Muscle of leg (tissue), 3 donors: ENCODE measurements at regions not wholly inside any gene's neighbourhood (a gene's known extent, or its start where the extent isn't known, plus 50 kb on each side); places are given as distances from the start of the nearest gene placed in this dataset.
A peak's percentile ranks its signal among the peaks of the same experiment; 100 is the strongest.

ENCODE experiments used
- DNase-seq: peaks from one replicate; pipeline ENCODE4 v3.0.0; 2013
- H3K27ac ChIP-seq: one replicate; pipeline ENCODE4 v1.5.1; 2013; ENCODE audit warnings: mild to moderate bottlenecking, low read length, control low read depth
- H3K27me3 ChIP-seq: one replicate; pipeline ENCODE4 v1.6.1; 2013; ENCODE audit warnings: low read length; ENCODE audit not compliant: control insufficient read depth, insufficient read depth
- H3K36me3 ChIP-seq: one replicate; pipeline ENCODE4 v1.6.1; 2013; ENCODE audit warnings: low read length; ENCODE audit not compliant: control insufficient read depth, insufficient read depth
- H3K4me1 ChIP-seq: one replicate; pipeline ENCODE4 v1.6.1; 2013; ENCODE audit warnings: low read length; ENCODE audit not compliant: control insufficient read depth, insufficient read depth
- H3K4me3 ChIP-seq: one replicate; pipeline ENCODE4 v1.5.1; 2013; ENCODE audit warnings: low read length, control low read depth
- H3K9me3 ChIP-seq: replicated peaks from 2 replicates; pipeline ENCODE4 v1.6.1; 2013; ENCODE audit warnings: low read depth, low read length; ENCODE audit not compliant: control insufficient read depth
- WGBS: methylation state at CpG from one replicate; pipeline ENCODE4 v1.1.5; 2013; ENCODE audit warnings: missing lambda C conversion rate; ENCODE audit not compliant: insufficient coverage; 5-methylcytosine and 5-hydroxymethylcytosine counted together

GRCh38 chr11:56883371-56883987 is 105.2 kb upstream of the OR5AK2 start:
- Histone ChIP-seq H3K36me3 (no peaks in the 10 kb centered on the region), H3K4me3 (no peak overlapping the region), H3K4me1 (no peaks in the 10 kb centered on the region), H3K27me3 (no peaks in the 10 kb centered on the region), H3K9me3 (no peaks in the 10 kb centered on the region), H3K27ac (no peak overlapping the region)
- DNase-seq, result no peak
- WGBS, result 100% methylated on average over 1 of the region's 9 CpGs

GRCh38 chr11:56876621-56877275 is 112.0 kb upstream of the OR5AK2 start:
- Histone ChIP-seq H3K27ac (no peak overlapping the region), H3K4me3 (no peak overlapping the region), H3K27me3 (no peaks in the 10 kb centered on the region), H3K4me1 (no peaks in the 10 kb centered on the region), H3K9me3 (no peaks in the 10 kb centered on the region), H3K36me3 (no peaks in the 10 kb centered on the region)
- DNase-seq, result peak; percentile 39
- WGBS, result no CpG with 5 or more reads among the region's 3 CpGs

- no CpG with 5 or more reads among the region's 2 CpGs for WGBS
- H3K4me3 ChIP-seq, result no peak overlapping the region
Observed at GRCh38 chr11:56855217-56855616, 106.7 kb upstream of the OR9G4 start.

GRCh38 chr11:56852131-56852530 is 103.6 kb upstream of the OR9G4 start:
- Histone ChIP-seq H3K4me1 (no peaks in the 10 kb centered on the region), H3K27ac (no peak overlapping the region), H3K4me3 (no peak overlapping the region), H3K27me3 (no peaks in the 10 kb centered on the region), H3K36me3 (no peaks in the 10 kb centered on the region), H3K9me3 (no peaks in the 10 kb centered on the region)
- no peak for DNase-seq
- WGBS, result 83% methylated on average over 1 of the region's 1 CpG

More at GRCh38 chr11:56855217-56855616, 106.7 kb upstream of the OR9G4 start:
- no peaks in the 10 kb centered on the region for H3K27me3 ChIP-seq
- no peak for DNase-seq
- no peaks in the 10 kb centered on the region for H3K9me3 ChIP-seq
- no peak overlapping the region for H3K27ac ChIP-seq
- no peaks in the 10 kb centered on the region for H3K4me1 ChIP-seq
- H3K36me3 ChIP-seq, result no peaks in the 10 kb centered on the region

DNA sequence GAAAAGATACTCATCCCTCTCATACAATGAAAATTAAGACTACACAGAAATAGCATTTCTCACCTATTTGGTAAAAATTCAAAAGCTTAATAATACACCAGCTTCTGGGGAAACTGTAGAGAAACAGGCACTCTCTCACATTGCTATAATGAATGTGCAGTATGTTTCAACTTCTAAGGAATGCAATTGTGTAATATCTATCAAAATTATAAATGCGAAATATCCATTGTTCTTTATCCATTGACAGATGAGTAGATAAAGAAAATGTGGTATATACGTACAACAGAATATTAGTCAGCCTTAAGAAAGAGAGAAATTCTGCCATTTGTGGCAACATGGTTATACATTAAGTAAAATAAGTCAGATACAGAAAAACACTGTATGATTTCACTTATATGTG is 101.4 kb upstream of the OR9G4 start:
- Histone ChIP-seq H3K4me1 (no peaks in the 10 kb centered on the region), H3K9me3 (no peaks in the 10 kb centered on the region), H3K27me3 (no peaks in the 10 kb centered on the region), H3K27ac (no peak overlapping the region), H3K36me3 (no peaks in the 10 kb centered on the region), H3K4me3 (no peak overlapping the region)
- DNase-seq, result no peak
- WGBS, result no CpG with 5 or more reads among the region's 2 CpGs

- H3K27ac ChIP-seq, result no peak overlapping the region
- no peaks in the 10 kb centered on the region for H3K4me1 ChIP-seq
- H3K4me3 ChIP-seq, result no peak overlapping the region
- no peaks in the 10 kb centered on the region for H3K9me3 ChIP-seq
- H3K36me3 ChIP-seq, result no peaks in the 10 kb centered on the region
- H3K27me3 ChIP-seq, result no peaks in the 10 kb centered on the region
- no peak for DNase-seq
Observed at GRCh38 chr11:56849250-56849649, 100.8 kb upstream of the OR9G4 start.

DNA sequence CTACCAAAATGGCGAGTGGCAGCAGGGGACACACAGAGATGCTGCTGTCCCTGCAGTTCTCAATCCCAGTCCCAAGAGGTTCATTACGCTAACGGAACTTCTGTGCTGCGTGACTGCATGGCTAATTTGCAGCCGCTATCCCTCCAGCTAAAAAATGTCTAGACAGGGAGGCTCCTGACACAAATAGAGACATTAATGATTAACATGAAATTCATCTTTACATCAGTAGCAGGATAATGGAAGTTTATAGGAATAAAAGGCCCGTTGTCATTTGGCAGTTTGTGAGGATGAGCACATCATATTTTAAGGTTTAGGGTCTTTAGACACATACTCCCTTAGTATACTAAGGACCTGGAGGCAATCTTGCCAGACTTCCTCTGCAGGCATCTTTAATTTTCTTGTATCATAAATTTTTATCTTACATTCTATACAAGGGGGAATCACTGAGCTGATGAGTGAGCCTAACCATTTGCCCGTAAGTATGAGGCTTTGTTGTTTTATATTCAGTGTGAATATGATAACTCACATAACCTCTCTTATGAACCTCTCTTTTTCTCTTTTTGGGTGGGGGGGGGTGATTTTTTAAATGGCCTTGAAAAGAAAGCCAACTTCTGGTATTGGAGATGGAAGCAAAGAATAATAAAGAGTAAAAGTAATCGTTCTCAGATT is 99.8 kb upstream of the OR9G4 start:
- Histone ChIP-seq H3K36me3 (no peaks in the 10 kb centered on the region), H3K9me3 (no peaks in the 10 kb centered on the region), H3K27ac (no peak overlapping the region), H3K27me3 (no peaks in the 10 kb centered on the region), H3K4me1 (no peaks in the 10 kb centered on the region), H3K4me3 (no peak overlapping the region)
- 89% methylated on average over 1 of the region's 8 CpGs for WGBS
- no peak for DNase-seq

DNA sequence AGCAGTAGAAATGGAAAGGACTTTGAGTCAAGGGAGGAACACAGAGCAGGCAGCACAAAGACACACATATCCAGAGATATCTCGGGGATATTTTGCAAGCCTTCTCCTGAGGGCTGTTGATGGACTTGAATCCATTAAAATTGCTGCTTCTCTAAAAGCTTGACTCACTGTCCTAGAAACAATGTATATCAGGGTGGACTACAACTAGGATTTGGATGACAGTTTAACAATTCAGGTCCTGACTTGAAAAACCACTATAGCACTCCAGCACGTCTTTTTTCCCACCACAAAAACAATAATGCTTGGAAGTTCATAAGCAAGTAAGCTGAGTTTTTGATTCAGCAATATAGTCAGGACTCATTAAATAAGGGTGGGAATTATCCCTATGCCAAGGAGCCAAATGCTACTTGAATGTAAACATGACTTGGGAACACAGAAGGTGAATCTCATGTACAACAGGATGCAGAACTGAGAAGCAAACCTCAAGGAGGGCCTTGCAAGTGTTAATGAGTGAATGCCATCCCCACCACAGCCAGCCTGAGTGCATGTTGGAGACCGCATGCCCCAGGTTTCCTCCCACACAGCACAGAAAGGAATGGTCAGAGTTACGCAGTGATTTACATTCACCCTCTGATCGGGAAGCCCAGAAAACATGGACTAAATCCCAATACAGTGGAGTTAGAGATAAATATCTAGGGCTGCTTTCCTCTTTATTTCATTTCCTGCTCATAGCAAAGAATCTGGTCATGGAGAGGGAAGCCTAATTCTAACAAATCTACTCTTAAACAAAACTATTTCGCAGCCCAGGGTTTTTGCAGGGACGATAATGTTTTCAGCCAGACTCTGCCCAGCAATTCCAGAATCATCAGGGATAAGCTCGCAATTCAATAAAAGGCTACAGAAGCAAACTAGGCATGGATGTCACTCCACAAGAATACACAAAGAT is 98.4 kb upstream of the OR9G4 start:
- 50% methylated on average over 3 of the region's 8 CpGs for WGBS
- Histone ChIP-seq H3K4me1 (no peaks in the 10 kb centered on the region), H3K4me3 (no peak overlapping the region), H3K27me3 (no peaks in the 10 kb centered on the region), H3K9me3 (no peaks in the 10 kb centered on the region), H3K36me3 (no peaks in the 10 kb centered on the region), H3K27ac (no peak overlapping the region)
- no peak for DNase-seq

- WGBS, result 86% methylated on average over 13 of the region's 20 CpGs
- Histone ChIP-seq H3K27ac (no peak overlapping the region), H3K27me3 (no peaks in the 10 kb centered on the region), H3K4me1 (no peaks in the 10 kb centered on the region), H3K4me3 (no peak overlapping the region), H3K9me3 (no peaks in the 10 kb centered on the region), H3K36me3 (no peaks in the 10 kb centered on the region)
- DNase-seq, result no peak
Observed at GRCh38 chr11:56845121-56845732, 96.7 kb upstream of the OR9G4 start.
